HuH-7.5 (cell line): ENCODE measurements at regions not wholly inside any gene's neighbourhood (a gene's known extent, or its start where the extent isn't known, plus 50 kb on each side); places are given as distances from the start of the nearest gene placed in this dataset.
A peak's percentile ranks its signal among the peaks of the same experiment; 100 is the strongest.
"Not testable (repeated sequence)": the region's sequence is repeated elsewhere in the genome, so short reads cannot be mapped to it uniquely, and the experiment has no call there.

Source experiments
- DNase-seq: peaks from one replicate; pipeline ENCODE4 v3.0.0; 2011; ENCODE audit warnings: low spot score

DNA sequence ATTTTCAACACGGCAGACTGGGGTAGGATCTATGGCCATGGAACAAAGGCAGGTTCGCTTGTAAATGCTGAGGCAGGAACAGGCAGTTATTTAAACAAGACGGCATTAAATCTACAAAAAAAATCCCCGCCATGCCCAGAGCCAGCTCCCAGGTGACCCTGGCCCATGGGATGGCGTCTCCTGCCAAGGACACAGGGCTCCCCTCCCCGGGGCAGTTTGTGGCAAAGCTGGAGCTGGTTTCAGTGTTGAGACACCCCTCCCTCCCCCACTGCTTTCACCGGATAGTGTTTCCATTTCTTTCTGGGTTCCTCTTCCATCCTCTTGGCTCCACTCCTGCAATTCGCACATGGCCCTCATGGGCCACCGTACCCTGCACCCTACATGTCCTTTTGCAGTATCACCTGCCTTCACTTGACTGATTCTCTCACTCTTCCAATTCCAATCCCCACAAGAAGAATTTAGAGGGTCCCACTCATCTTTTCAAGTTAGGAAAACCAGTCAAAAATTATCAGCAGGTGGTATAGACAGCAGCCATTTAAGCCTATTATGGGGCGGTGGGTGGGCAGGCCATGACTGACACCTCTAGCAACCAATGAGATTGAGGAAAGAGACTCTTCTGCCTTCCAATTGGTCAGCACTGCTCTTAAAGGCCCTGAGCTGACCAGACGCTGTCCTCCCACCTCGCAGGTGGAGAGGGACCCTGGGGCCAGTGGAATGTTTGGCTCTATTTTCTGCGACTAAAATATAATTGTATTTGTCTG is 52.0 kb downstream of the OLIG1 start:
- DNase-seq = no peak

DNA sequence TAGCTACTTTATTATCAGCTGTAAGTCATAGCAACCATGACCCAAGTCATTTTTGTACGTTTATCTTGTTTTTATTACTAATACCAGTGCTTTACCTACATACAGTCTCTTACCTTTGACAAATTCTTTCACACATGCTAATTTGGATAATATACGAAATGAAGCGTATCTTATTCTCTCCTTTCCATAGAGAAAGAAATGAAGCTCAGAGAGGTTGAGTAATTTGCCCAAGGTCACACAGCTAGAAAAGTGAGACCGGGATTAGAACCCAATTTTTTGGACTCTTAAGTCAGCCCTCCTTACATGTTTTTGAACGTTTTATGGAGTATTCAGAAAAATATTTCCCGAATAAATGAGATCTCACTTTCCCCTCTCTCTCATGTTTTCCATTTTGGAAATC is 52.6 kb downstream of the OLIG1 start:
- no peak for DNase-seq

DNA sequence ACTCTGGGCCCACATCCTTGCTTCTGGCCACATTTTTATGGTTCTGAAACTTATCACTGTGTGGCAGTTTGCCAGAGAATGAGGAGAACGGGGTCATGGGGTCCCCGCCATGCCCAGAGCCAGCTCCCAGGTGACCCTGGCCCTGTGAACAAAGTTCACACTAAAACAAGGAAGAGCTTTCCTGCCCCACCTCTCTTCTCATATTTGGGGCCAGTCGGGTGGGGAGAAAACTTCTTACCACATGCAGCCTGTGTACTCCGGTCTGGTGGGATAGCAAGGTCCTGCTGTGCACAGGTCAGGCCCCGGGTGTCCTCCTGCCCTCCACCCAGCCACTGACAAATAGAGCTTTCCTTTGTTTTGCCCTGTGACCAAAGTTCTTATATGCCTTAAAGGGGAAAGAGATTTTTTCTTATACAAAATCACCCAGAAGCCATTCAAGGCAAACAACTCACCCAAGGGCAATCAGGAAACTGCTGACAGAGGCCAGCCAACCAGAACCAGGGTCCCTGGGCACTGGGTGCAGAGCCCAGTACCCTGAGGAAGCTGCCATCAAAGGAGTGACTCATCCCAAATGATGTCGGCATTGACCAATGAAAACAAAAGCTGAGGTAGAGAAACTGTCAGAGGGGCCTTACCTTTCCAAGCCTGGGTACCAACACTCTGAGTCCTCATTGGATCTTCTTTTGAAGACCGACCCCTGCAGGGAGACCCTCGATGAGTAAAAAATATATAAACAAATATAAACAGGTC is 53.6 kb downstream of the OLIG1 start:
- no peak for DNase-seq

DNA sequence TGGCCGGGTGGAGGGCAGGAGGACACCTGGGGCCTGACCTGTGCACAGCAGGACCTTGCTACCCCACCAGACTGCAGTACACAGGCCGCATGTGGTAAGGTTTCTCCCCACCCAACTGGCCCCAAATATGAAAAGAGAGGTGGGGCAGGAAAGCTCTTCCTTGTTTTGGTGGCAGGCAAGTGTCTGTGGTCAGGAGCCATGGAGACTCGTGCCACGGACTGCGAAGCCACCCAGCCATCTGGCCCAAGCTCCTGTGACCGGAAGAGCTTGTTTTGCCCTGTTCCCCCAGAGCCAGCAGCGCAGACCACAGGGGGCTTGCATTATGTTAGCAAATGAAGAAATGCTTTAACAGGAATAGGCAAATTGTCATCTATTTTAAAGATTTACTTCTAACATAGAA is 54.9 kb downstream of the OLIG1 start:
- DNase-seq = no peak

DNA sequence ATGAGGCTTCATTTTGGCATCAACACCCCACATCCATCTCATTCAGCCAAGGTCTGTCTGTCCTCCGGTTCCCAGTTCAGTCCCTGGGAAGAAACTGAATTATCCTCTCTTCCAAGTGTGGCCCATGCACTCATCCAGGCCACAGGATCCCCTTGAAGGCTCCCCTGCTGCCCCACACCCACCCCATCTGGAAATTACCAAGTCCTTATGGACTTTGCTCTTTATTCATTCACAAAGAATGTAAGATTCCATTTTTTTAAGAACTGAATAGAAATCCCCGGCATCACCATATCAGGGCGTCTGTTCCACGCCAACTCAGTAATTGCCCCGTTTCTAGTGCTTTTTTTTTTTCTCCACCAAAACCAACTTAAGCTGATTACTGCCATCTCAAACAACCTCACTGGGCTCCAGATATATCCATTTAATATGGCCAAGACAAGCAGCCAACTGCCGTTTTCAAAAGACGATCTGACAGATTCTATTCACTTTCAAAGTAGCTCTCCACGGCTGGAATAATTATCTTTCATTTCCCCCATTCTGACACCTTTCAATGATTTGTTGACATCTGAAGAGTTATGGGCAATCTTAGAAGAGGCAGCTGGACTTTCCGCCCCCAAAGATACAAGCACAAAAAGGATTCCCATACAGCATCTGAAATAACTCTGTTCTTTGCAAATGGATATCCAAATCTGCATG is 55.9 kb downstream of the OLIG1 start:
- no peak for DNase-seq

DNA sequence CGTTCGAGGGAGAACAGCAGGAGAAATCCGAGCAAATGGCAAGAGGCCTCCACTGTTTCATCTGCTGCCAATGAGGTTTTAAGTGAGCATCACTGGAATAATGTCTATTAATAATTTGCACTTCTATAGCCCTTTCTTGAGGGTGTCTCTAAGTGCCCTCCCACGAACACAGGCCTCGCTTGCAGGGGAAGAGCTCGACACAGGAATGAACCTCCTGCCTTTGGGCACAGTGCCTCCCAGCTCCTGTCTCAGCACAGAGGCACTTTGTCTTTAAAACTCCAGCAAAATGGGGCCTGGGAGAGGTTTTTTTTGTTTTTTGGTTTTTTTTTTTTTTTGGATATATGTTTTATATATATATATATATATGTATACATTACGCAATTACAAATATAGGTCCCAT is 56.6 kb downstream of the OLIG1 start:
- no peak for DNase-seq

DNA sequence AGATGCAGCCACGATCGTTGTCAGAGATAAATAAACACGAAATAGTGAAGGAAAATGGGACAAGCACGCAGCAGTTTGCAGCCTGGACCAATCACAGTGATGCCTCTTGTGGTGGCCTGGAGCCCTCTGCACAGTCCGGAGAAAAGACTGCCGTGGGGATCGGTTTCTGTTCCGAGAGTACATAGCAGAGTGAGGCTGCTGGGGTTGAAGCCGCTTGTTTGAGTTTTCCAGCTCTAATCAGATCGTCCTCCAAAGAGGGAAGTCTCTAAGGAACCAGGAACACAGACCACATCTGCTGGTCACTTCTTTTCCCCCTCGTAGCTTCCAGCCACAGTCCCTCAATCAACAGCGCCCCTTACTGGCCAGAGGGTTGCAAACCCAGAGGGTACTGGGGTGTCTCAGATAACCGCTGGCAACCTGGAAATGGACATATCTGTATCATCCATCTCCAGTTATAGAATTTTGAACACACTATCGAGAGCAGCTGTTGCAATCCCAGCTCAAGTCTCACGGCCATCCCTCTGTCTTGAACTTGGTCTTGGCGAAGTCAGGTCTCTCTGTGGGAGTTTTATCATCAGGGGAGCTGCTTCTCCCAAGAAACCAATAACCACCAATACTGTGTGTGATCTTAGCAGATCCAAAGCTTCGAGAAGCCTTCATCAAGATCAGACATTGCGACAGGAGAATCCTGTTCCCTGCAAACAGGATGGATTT is 57.4 kb downstream of the OLIG1 start:
- DNase-seq = peak; percentile 46

DNA sequence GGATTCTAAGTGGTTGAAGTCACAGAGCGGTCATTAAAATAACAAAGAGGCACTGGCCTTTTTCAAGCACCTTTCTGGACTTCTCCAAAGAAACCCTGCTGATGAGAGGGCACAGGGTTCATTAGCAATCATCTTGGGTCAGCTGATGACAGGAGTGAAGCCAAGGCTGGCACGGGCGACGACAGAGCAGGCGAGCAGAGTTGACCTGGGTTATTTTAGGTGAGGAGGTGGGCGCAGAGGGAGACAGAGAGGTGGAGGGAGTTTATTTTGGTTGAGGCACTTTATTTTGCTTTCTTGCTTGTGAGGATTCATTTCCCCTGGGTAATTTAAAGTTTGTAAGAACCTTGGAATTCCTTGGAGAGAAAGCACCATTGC is 57.9 kb downstream of the OLIG1 start:
- DNase-seq = no peak

DNA sequence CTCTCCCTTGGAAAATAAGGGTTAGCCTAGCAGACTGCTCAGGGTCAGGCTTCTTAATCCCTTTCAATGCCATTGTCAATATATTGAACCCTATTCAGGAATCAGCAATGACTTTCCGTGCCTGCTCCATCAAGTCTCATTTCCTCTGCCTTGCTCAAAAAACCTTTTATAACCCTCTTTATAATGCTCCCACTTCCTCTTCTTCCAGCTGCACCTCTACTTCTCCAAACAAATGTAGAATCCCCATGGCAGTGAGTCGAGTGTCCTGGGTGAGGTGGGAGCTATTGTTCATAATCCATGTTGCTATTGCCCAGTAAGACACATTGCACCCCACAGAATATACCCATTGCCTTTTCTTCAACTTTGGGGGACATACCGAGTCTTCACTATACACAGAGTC is 58.6 kb downstream of the OLIG1 start:
- DNase-seq = no peak

DNA sequence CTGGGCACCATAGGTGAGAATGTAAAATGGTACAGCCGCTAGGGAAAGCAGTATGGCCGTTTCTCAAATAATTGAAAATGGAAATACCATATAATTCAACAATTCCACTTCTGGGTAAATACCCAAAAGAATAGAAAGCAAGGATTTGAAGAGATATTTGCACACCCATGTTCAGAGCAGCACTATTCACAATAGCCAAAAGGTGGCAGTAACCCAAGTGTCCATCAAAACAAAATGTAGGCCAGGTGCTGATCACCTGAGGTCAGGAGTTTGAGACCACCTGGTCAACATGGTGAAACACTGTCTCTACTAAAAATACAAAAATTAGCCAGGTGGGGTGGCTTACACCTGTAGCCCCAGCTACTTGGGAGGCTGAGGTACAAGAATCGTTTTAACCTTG is 62.1 kb downstream of the OLIG1 start:
- DNase-seq = no peak

DNA sequence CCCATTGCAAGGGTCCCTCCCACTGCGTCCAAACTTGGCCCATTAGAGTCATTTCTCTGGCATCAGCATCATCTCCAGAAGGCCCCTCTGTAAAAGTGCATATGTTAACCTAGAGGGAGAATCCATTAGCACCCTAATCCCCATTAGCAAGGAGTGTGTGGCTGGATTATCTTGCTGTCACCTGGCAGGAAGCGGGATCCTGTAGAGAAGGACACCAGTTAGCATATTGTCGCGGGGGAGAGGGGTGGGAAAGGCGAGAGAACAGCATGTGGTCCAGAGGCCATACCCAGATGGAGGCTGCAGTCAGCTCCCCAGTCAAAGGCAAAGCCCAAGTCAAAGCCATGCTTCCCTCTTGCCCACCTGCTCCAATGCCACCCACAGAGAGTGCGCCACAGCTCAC is 64.0 kb downstream of the OLIG1 start:
- no peak for DNase-seq

DNA sequence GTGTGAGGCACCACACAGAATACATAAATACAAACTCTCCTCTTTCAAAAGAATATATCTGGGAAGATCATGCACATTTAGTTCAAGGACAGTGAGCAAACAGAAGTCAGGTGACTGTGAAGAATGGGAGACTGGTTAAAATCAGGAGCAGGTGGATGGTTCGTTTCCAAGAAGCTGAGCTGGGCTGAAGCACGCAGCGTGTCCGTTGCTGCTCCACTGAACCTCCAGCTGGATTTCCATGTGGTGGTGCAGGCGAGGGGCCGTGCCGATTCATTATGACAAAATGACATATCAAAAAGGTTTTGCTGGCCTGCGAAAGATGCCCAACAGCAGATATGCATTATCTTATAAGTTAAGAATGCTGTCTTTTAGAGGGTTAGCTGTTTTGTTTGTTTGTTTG is 66.0 kb downstream of the OLIG1 start:
- DNase-seq = no peak

DNA sequence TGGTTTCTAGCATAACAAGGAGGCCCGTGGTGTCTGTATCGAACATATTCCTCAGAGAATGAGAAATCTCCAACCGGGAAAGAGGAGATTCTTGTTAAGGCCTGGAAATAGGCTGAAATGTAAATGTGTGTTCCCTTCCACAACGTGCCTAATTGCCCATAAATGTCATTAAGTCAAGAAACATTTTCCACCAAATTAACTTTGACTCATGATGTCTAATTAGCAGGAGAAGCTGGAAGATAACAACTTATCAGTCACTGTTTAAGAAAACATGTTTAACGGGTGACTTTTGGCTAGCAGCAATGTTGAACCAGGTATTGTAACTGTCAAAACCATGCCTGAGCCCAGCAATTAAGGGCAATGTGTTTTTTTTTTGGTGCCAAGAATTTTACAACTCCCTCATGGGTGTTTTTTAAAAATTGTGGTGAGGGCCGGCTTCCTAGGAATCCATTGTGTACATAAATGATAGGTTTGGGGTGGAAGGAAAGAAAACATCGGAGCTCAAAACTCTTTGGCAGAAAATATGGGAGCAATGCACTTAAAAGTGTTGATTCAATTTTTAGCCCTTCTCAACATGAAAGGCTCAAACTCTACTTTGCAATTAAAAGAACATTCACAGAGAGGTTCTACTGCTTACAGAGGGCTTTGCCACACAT is 67.0 kb downstream of the OLIG1 start:
- DNase-seq = no peak

DNA sequence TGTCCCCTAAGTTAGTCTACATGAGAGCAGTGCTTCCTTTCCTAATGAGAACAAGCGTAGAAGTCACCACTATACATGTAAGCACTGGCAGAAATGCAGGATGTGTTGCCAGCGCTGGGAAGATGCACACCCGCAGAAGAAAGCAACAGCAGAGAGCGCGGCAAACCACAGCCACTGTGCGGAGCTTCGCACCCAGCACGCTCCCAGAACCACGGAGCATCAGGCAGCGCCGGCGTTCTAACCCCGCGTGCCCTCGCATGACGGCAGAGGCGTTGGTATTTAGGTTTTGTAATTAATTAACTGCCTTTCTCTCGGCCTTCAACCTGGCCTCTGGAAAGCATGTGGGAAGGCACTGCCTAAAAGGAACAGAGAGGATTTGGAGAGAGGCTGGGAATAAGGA is 69.1 kb downstream of the OLIG1 start:
- no peak for DNase-seq

DNA sequence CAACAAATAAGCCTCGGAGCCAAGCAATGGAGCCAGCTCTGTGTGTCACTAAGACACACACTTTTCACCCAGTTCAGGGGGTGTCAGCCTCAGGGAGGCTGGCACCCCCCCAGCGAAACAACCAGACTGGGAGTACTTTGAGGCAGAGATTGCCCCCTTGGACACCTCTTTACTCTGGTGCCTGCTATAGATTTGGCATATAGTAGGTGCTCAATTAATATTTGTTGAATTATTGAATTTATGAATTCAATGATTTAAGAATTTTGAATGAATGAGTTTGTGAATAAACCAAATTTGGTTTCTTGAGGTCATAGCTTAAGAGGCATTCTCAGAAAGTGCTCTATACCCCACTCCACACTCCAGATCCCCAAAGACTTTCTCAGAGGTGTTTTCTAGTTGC is 70.3 kb downstream of the OLIG1 start:
- DNase-seq = no peak

DNA sequence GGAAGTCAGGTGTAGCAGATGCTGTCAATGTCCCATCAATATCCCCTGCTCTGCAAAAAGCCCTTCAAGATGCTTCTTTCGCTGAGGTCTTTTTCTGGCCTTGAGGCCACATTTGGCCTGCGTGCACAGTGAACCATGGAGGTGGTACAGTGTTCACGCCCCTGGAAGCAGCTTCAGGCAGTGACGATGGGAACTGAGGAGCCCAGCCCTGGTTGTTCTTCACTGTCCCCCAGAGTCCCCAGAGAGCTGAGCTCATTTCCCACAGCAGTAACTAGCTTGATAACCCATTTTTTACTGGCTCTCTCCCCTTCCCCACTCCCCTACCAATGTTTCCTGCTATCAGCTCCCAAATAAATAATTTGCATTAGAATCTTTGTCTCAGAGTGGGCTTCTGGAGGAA is 76.5 kb downstream of the OLIG1 start:
- DNase-seq = no peak

DNA sequence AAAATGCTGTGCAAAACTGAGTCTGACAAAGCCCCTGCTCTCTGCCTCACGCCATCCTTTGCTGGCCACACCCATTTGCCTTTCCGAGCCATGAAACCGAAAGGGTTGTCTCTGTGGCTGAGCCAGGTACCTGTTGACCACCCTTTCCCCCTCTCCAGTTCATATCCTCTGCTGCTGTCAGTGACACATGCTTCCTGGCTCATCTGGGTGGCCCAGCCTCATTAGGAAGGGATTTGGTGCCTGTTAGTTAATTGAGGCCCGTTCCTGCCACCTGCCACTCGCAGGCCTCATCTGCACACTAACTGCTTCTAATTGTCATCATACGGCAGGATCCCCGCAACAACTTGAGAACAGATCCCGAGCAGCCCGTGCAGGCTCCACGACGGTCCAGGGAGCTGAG is 79.2 kb downstream of the OLIG1 start:
- DNase-seq = no peak

DNA sequence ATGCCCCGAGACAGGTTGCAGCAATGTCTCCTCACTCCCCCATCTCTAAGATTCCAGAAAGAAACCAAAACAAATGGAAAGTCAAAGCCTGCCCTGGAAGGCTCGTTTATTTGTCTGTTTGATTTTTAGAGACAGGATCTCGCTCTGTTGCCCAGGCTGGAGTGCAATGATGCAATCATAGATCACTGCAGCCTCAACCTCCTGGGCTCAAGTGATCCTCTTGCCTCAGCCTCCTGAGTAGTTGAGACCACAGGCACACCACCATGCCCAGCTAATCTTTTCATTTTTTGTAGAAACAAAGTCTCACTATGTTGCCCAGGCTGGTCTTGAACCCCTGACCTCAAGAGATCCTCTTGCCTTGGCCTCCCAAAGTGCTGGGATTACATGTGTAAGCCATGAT is 78.8 kb upstream of the IFNAR2 start:
- not testable (repeated sequence) for DNase-seq

DNA sequence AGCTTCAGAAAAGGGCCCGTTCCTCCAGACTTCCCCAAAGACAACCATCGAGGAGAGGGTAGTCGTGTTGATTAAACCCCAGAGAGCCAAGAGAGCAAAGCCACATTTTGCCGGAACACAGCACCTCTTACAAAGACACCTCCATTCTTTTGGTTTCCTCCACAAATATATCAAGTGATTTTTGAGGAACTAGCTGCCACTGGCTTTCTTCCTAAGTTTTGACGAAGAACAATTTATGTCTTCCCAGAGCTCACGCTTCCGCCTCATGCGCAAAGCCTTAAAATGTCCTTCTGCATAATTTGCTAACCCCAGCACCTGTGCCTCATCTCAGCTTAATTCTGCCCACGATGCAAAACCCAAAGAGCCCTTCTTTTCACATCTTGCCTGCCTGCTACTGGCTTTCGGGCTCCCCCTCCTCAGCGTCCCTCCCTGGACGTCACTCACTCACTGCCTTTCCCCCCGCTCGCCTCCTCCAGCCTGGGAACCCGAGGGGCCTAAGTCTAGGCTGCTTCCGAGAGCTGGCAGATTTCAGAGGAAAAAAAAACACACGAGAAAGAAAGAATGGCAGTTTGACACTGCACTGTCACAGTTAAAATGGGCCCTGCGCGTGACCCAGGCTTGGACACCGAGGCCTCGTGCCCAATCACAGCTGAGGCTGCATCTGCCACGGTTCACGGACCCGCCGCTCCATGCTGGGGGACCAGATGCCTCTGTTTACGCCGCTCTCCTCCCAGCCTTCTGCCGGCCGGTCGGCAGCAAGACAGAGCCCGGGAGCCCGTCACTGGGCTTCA is 77.6 kb upstream of the IFNAR2 start:
- no peak for DNase-seq

DNA sequence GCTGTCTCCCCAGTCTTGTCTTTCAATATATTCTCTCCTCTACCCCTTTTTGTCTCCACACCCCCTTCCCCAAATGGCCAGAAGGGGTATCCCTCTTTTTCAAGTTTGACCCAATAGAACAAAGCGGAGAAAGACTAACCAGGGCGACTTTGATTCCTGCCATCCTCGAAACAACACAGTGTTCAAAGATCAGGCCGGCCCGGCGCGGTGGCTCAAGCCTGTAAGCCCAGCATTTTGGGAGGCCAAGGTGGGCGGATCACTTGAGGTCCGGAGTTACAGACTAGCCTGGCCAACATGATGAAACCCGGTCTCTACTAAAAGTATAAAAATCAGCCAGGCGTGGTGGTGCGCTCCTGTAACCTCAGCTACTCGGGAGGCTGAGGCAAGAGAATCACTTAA is 77.0 kb upstream of the IFNAR2 start:
- DNase-seq = no peak

DNA sequence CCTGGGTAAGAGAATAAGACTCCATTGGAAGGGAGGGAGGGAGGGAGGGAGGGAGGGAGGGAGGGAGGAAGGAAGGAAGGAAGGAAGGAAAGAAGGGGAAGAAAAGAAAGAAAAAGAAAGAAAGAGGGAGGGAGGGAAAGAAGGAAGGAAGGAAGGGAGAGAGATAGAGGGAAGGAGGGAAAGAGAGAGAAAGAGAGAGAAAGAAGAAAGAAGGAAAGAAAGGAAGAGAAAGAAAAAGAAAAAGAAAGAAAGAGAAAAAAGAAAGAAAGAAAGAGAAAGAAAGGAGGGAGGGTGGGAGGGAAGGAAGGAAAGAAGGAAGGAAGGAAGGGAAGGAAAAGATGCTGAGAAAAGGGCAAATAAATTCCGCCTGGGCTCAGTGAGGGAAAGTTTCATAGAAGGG is 74.7 kb upstream of the IFNAR2 start:
- no peak for DNase-seq
